Liver (tissue), 8 donors: ENCODE measurements at regions not wholly inside any gene's neighbourhood (a gene's known extent, or its start where the extent isn't known, plus 50 kb on each side); places are given as distances from the start of the nearest gene placed in this dataset.

Experiments used
- DNase-seq: peaks from one replicate; pipeline ENCODE4 v3.0.0-alpha.2; 2017; ENCODE audit warnings: low spot score
- H3K27ac ChIP-seq, 2 donors: one replicate each; pipeline ENCODE4 v1.7.0; 2013; ENCODE audit warnings: inconsistent platforms in 2 of 2, low read length in 2 of 2, control low read depth in 1 of 2, low read depth in 1 of 2, mild to moderate bottlenecking in 1 of 2
- H3K27me3 ChIP-seq, 4 donors: one replicate each; pipeline versions ENCODE4 v1.6.1 to v1.7.0; 2013; ENCODE audit warnings: low read length in 3 of 4, inconsistent platforms in 1 of 4, mild to moderate bottlenecking in 1 of 4, moderate library complexity in 1 of 4; ENCODE audit not compliant: control insufficient read depth in 4 of 4, insufficient read depth in 4 of 4
- H3K36me3 ChIP-seq, 4 donors: one replicate each; pipeline versions ENCODE4 v1.6.1 to v1.7.0; 2013; ENCODE audit warnings: low read length in 3 of 4, mild to moderate bottlenecking in 3 of 4, low read depth in 1 of 4, moderate library complexity in 1 of 4; ENCODE audit not compliant: control insufficient read depth in 4 of 4, insufficient read depth in 3 of 4
- H3K4me1 ChIP-seq, 4 donors: one replicate each; pipeline versions ENCODE4 v1.6.1 to v1.7.0; 2013; ENCODE audit warnings: low read length in 3 of 4, mild to moderate bottlenecking in 3 of 4, moderate library complexity in 1 of 4; ENCODE audit not compliant: control insufficient read depth in 4 of 4, insufficient read depth in 4 of 4
- H3K4me3 ChIP-seq, 3 donors: one replicate each; pipeline versions ENCODE4 v1.6.1 to v1.7.0; 2013; ENCODE audit warnings: low read length in 3 of 3, control low read depth in 1 of 3, low read depth in 1 of 3, mild to moderate bottlenecking in 1 of 3
- H3K9ac ChIP-seq, 2 donors: one replicate each; pipeline ENCODE4 v1.7.0; 2013; ENCODE audit warnings: low read length in 2 of 2, mild to moderate bottlenecking in 2 of 2, moderate library complexity in 2 of 2, control low read depth in 1 of 2, low read depth in 1 of 2
- H3K9me3 ChIP-seq, 4 donors: one replicate each; pipeline versions ENCODE4 v1.6.1 to v1.7.0; 2013; ENCODE audit warnings: low read length in 3 of 4; ENCODE audit not compliant: control insufficient read depth in 4 of 4
- EGR1 ChIP-seq, 2 donors: IDR thresholded peaks; 2 replicates each; pipeline ENCODE4 v1.6.1; 2016 to 2018; ENCODE audit warnings: antibody characterized with exemption in 2 of 2, low read depth in 2 of 2
- FOXA1 ChIP-seq: IDR thresholded peaks from 2 replicates; pipeline ENCODE4 v1.6.1; 2016; ENCODE audit warnings: antibody characterized with exemption
- FOXA2 ChIP-seq: IDR thresholded peaks from 2 replicates; pipeline ENCODE4 v1.6.1; 2016; ENCODE audit warnings: antibody characterized with exemption
- GABPA ChIP-seq, 2 donors: IDR thresholded peaks in 1 of 2; conservative IDR thresholded peaks in 1 of 2; 2 replicates each; pipeline ENCODE4 v1.6.1; 2016; ENCODE audit warnings: antibody characterized with exemption in 2 of 2, mild to moderate bottlenecking in 1 of 2, moderate library complexity in 1 of 2
- HNF4A ChIP-seq, 2 donors: conservative IDR thresholded peaks; 2 replicates each; pipeline ENCODE4 v1.6.1; 2016; ENCODE audit warnings: antibody characterized with exemption in 2 of 2, mild to moderate bottlenecking in 2 of 2
- HNF4G ChIP-seq: IDR thresholded peaks from 2 replicates; pipeline ENCODE4 v1.6.1; 2016; ENCODE audit warnings: antibody characterized with exemption
- JUND ChIP-seq, 2 donors: IDR thresholded peaks; 2 replicates each; pipeline ENCODE4 v1.6.1; 2016; ENCODE audit warnings: antibody characterized with exemption in 2 of 2
- NR2F2 ChIP-seq: IDR thresholded peaks from 2 replicates; pipeline ENCODE4 v1.6.1; 2016; ENCODE audit warnings: antibody characterized with exemption
- RAD21 ChIP-seq, 2 donors: IDR thresholded peaks; 2 replicates each; pipeline ENCODE4 v1.6.1; 2016; ENCODE audit warnings: antibody characterized with exemption in 2 of 2, mild to moderate bottlenecking in 2 of 2
- RXRA ChIP-seq, 2 donors: IDR thresholded peaks; 2 replicates each; pipeline ENCODE4 v1.6.1; 2017 to 2018; ENCODE audit warnings: antibody characterized with exemption in 2 of 2, mild to moderate bottlenecking in 1 of 2
- SP1 ChIP-seq: IDR thresholded peaks from 2 replicates; pipeline ENCODE4 v1.6.1; 2018; ENCODE audit warnings: antibody characterized with exemption, mild to moderate bottlenecking
- TAF1 ChIP-seq: conservative IDR thresholded peaks from 2 replicates; pipeline ENCODE4 v1.6.1; 2016; ENCODE audit warnings: antibody characterized with exemption, mild to moderate bottlenecking
- YY1 ChIP-seq: IDR thresholded peaks from 2 replicates; pipeline ENCODE4 v1.6.1; 2016; ENCODE audit warnings: antibody characterized with exemption, mild to moderate bottlenecking
- WGBS: extraction: QIAGEN DNeasy Blood & Tissue Kit; methylation state at CpG from one replicate; pipeline ENCODE4 v1.1.7; 2013; 5-methylcytosine and 5-hydroxymethylcytosine counted together
- TF ChIP-seq, protein P1 (sequence below): IDR thresholded peaks from 2 replicates; pipeline ENCODE4 v1.6.1; 2016; ENCODE audit warnings: antibody characterized with exemption
- TF ChIP-seq, protein P2 (sequence below): IDR thresholded peaks from 2 replicates; pipeline ENCODE4 v1.6.1; 2016; ENCODE audit warnings: antibody characterized with exemption
- TF ChIP-seq, protein P3 (sequence below): IDR thresholded peaks from 2 replicates; pipeline ENCODE4 v1.6.1; 2016; ENCODE audit warnings: antibody characterized with exemption, mild to moderate bottlenecking
- TF ChIP-seq, protein P4 (sequence below): fragments of 150-350 bp; IDR thresholded peaks from 2 replicates; pipeline ENCODE4 v1.5.1; 2017; ENCODE audit warnings: improper control_type of control experiment, low read depth, low read length; ENCODE audit not compliant: missing input control
- TF ChIP-seq, protein P5 (sequence below): IDR thresholded peaks from 2 replicates; pipeline ENCODE4 v1.6.1; 2016; ENCODE audit warnings: antibody characterized with exemption
- donor health status: healthy.
- donor health status: healthy.
- donor health status: healthy.
- donor health status: healthy.
- donor health status: healthy.

DNA sequence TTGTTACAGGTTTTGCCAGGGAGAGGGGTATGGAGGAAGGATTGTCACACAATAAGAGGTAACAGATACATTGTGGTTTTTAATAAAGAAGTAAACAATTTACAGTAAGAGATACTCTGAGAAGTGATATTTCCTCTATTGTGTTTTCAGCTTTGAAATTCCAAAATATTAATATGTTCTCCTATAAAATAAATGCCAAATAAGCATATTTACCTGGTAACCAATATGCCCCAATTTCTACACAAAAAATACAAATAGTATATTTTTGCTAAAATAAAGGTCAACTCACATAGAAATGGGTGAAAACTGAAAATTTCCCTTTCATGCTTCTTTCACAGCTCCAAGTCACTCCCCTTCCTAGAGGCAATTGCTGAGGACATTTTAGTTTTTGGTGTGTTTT lies 437.4 kb upstream of the UBE2E2 start:
- Histone ChIP-seq H3K9me3 (peaks cover 0 to 8% (median 3%) of the 10 kb centered on the region in 4 donors), H3K36me3 (no peaks in the 10 kb centered on the region), H3K27ac (no peak overlapping the region), H3K4me1 (no peaks in the 10 kb centered on the region), H3K4me3 (no peak overlapping the region), H3K27me3 (no peaks in the 10 kb centered on the region), H3K9ac (no peak overlapping the region)
- DNase-seq = no peak
- TF ChIP-seq, protein P1, sequence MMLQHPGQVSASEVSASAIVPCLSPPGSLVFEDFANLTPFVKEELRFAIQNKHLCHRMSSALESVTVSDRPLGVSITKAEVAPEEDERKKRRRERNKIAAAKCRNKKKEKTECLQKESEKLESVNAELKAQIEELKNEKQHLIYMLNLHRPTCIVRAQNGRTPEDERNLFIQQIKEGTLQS = no peak
- no peak for TF ChIP-seq JUND (IDR thresholded peaks at IDR 0.05)
- no peak for TF ChIP-seq YY1
- TF ChIP-seq TAF1 = no peak
- TF ChIP-seq RXRA (IDR thresholded peaks at IDR 0.05) = no peak
- no peak for TF ChIP-seq FOXA2
- no peak for TF ChIP-seq RAD21 (IDR thresholded peaks at IDR 0.05)
- TF ChIP-seq NR2F2 = no peak
- TF ChIP-seq FOXA1 = no peak
- TF ChIP-seq HNF4A (conservative IDR thresholded peaks at IDR 0.05) = no peak
- no peak for TF ChIP-seq SP1
- TF ChIP-seq, protein P2, sequence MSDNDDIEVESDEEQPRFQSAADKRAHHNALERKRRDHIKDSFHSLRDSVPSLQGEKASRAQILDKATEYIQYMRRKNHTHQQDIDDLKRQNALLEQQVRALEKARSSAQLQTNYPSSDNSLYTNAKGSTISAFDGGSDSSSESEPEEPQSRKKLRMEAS = no peak
- TF ChIP-seq HNF4G = no peak
- no peak for TF ChIP-seq GABPA (IDR thresholded peaks at IDR 0.05 in 1 of 2, conservative IDR thresholded peaks at IDR 0.05 in 1 of 2)
- TF ChIP-seq, protein P3, sequence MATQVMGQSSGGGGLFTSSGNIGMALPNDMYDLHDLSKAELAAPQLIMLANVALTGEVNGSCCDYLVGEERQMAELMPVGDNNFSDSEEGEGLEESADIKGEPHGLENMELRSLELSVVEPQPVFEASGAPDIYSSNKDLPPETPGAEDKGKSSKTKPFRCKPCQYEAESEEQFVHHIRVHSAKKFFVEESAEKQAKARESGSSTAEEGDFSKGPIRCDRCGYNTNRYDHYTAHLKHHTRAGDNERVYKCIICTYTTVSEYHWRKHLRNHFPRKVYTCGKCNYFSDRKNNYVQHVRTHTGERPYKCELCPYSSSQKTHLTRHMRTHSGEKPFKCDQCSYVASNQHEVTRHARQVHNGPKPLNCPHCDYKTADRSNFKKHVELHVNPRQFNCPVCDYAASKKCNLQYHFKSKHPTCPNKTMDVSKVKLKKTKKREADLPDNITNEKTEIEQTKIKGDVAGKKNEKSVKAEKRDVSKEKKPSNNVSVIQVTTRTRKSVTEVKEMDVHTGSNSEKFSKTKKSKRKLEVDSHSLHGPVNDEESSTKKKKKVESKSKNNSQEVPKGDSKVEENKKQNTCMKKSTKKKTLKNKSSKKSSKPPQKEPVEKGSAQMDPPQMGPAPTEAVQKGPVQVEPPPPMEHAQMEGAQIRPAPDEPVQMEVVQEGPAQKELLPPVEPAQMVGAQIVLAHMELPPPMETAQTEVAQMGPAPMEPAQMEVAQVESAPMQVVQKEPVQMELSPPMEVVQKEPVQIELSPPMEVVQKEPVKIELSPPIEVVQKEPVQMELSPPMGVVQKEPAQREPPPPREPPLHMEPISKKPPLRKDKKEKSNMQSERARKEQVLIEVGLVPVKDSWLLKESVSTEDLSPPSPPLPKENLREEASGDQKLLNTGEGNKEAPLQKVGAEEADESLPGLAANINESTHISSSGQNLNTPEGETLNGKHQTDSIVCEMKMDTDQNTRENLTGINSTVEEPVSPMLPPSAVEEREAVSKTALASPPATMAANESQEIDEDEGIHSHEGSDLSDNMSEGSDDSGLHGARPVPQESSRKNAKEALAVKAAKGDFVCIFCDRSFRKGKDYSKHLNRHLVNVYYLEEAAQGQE = no peak
- TF ChIP-seq EGR1 (IDR thresholded peaks at IDR 0.05; ENCODE audit: low read depth in 2 of 2) = no peak
- TF ChIP-seq, protein P4, sequence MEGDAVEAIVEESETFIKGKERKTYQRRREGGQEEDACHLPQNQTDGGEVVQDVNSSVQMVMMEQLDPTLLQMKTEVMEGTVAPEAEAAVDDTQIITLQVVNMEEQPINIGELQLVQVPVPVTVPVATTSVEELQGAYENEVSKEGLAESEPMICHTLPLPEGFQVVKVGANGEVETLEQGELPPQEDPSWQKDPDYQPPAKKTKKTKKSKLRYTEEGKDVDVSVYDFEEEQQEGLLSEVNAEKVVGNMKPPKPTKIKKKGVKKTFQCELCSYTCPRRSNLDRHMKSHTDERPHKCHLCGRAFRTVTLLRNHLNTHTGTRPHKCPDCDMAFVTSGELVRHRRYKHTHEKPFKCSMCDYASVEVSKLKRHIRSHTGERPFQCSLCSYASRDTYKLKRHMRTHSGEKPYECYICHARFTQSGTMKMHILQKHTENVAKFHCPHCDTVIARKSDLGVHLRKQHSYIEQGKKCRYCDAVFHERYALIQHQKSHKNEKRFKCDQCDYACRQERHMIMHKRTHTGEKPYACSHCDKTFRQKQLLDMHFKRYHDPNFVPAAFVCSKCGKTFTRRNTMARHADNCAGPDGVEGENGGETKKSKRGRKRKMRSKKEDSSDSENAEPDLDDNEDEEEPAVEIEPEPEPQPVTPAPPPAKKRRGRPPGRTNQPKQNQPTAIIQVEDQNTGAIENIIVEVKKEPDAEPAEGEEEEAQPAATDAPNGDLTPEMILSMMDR = no peak

DNA sequence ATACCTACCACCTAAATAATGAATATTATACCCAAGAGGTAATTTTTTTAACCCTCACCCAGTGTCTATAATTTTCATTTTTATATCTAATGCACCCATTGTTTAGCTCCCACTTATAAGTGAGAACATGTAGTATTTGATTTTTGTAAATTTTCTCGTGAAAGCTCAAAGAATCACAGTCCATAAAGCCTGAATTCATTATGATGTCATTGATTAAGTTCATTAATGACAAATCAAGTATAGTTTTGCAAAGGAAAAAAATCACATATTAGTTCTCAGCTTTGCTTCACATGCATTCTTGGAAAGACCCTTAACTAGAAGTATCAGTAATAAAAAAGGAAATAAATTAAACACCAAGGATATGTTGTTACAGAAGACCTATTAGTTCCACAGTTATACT lies 425.3 kb upstream of the UBE2E2 start:
- Histone ChIP-seq H3K9me3 (no peaks in the 10 kb centered on the region), H3K9ac (no peak overlapping the region), H3K27me3 (no peaks in the 10 kb centered on the region), H3K27ac (no peak overlapping the region), H3K4me1 (no peaks in the 10 kb centered on the region), H3K4me3 (no peak overlapping the region), H3K36me3 (no peaks in the 10 kb centered on the region)
- no peak for DNase-seq
- 55% methylated on average over 1 of the region's 1 CpG for WGBS
- no peak for TF ChIP-seq RAD21 (IDR thresholded peaks at IDR 0.05)
- TF ChIP-seq, protein P2 = no peak
- no peak for TF ChIP-seq FOXA1
- no peak for TF ChIP-seq HNF4A (conservative IDR thresholded peaks at IDR 0.05)
- TF ChIP-seq, protein P5, sequence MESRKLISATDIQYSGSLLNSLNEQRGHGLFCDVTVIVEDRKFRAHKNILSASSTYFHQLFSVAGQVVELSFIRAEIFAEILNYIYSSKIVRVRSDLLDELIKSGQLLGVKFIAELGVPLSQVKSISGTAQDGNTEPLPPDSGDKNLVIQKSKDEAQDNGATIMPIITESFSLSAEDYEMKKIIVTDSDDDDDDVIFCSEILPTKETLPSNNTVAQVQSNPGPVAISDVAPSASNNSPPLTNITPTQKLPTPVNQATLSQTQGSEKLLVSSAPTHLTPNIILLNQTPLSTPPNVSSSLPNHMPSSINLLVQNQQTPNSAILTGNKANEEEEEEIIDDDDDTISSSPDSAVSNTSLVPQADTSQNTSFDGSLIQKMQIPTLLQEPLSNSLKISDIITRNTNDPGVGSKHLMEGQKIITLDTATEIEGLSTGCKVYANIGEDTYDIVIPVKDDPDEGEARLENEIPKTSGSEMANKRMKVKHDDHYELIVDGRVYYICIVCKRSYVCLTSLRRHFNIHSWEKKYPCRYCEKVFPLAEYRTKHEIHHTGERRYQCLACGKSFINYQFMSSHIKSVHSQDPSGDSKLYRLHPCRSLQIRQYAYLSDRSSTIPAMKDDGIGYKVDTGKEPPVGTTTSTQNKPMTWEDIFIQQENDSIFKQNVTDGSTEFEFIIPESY = no peak
- TF ChIP-seq HNF4G = no peak
- TF ChIP-seq, protein P3 = no peak
- no peak for TF ChIP-seq TAF1
- TF ChIP-seq, protein P4 = no peak
- TF ChIP-seq SP1 = no peak
- no peak for TF ChIP-seq RXRA (IDR thresholded peaks at IDR 0.05)
